ENCODE measurements at regions not wholly inside any gene's neighbourhood (a gene's known extent, or its start where the extent isn't known, plus 50 kb on each side); places are given as distances from the start of the nearest gene placed in this dataset.

GRCh38 chr17:71189493-71189831, 931.4 kb upstream of the SOX9 start:
- TF ChIP-seq, protein P1, sequence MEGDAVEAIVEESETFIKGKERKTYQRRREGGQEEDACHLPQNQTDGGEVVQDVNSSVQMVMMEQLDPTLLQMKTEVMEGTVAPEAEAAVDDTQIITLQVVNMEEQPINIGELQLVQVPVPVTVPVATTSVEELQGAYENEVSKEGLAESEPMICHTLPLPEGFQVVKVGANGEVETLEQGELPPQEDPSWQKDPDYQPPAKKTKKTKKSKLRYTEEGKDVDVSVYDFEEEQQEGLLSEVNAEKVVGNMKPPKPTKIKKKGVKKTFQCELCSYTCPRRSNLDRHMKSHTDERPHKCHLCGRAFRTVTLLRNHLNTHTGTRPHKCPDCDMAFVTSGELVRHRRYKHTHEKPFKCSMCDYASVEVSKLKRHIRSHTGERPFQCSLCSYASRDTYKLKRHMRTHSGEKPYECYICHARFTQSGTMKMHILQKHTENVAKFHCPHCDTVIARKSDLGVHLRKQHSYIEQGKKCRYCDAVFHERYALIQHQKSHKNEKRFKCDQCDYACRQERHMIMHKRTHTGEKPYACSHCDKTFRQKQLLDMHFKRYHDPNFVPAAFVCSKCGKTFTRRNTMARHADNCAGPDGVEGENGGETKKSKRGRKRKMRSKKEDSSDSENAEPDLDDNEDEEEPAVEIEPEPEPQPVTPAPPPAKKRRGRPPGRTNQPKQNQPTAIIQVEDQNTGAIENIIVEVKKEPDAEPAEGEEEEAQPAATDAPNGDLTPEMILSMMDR (IDR thresholded peaks at IDR 0.05; ENCODE audit: low read length), result no peak
- no peak for TF ChIP-seq EZH2 (IDR thresholded peaks at IDR 0.05; ENCODE audit: borderline replicate concordance, low read length)

All from OCI-LY1 (cell line).